ENCODE measurements at regions not wholly inside any gene's neighbourhood (a gene's known extent, or its start where the extent isn't known, plus 50 kb on each side); places are given as distances from the start of the nearest gene placed in this dataset.

- TF ChIP-seq, protein P1, sequence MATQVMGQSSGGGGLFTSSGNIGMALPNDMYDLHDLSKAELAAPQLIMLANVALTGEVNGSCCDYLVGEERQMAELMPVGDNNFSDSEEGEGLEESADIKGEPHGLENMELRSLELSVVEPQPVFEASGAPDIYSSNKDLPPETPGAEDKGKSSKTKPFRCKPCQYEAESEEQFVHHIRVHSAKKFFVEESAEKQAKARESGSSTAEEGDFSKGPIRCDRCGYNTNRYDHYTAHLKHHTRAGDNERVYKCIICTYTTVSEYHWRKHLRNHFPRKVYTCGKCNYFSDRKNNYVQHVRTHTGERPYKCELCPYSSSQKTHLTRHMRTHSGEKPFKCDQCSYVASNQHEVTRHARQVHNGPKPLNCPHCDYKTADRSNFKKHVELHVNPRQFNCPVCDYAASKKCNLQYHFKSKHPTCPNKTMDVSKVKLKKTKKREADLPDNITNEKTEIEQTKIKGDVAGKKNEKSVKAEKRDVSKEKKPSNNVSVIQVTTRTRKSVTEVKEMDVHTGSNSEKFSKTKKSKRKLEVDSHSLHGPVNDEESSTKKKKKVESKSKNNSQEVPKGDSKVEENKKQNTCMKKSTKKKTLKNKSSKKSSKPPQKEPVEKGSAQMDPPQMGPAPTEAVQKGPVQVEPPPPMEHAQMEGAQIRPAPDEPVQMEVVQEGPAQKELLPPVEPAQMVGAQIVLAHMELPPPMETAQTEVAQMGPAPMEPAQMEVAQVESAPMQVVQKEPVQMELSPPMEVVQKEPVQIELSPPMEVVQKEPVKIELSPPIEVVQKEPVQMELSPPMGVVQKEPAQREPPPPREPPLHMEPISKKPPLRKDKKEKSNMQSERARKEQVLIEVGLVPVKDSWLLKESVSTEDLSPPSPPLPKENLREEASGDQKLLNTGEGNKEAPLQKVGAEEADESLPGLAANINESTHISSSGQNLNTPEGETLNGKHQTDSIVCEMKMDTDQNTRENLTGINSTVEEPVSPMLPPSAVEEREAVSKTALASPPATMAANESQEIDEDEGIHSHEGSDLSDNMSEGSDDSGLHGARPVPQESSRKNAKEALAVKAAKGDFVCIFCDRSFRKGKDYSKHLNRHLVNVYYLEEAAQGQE (IDR thresholded peaks at IDR 0.05; ENCODE audit: insufficient read depth in 1 of 2, low read depth in 2 of 2, low read length in 2 of 2) = no peak
- TF ChIP-seq POLR2AphosphoS5 (IDR thresholded peaks at IDR 0.05; ENCODE audit: low read depth, low read length) = no peak
- no peak for TF ChIP-seq TAF1 (IDR thresholded peaks at IDR 0.05; ENCODE audit: borderline replicate concordance, insufficient read depth, low read length)
- TF ChIP-seq SIN3A (IDR thresholded peaks at IDR 0.05; ENCODE audit: borderline replicate concordance, insufficient read depth, low read length) = no peak
- TF ChIP-seq FOXP2 (optimal IDR thresholded peaks at IDR 0.05; ENCODE audit: borderline replicate concordance, extremely low read depth, extremely low read length, insufficient read depth) = no peak
Observed at GRCh38 chr4:55270481-55270880, 75.6 kb upstream of the SRD5A3 start.

All from PFSK-1 (cell line).